PFSK-1 (cell line): ENCODE measurements at regions not wholly inside any gene's neighbourhood (a gene's known extent, or its start where the extent isn't known, plus 50 kb on each side); places are given as distances from the start of the nearest gene placed in this dataset.

ENCODE experiments used
- POLR2AphosphoS5 ChIP-seq: IDR thresholded peaks from 2 replicates; pipeline ENCODE4 v1.6.1; 2012; ENCODE audit warnings: low read depth, mild to moderate bottlenecking, control low read depth, low read length, moderate library complexity
- REST ChIP-seq, 2 experiments: IDR thresholded peaks; 2 replicates each; pipeline versions ENCODE4 v1.6.1 to v1.8.0; 2011 to 2012; ENCODE audit warnings: low read depth in 2 of 2, low read length in 2 of 2, control low read depth in 1 of 2, inconsistent platforms in 1 of 2, mild to moderate bottlenecking in 1 of 2, moderate library complexity in 1 of 2; ENCODE audit not compliant: insufficient read depth in 1 of 2
- SIN3A ChIP-seq: IDR thresholded peaks from 2 replicates; pipeline ENCODE4 v1.6.1; 2012; ENCODE audit warnings: mild to moderate bottlenecking, low read length, moderate library complexity, borderline replicate concordance; ENCODE audit not compliant: insufficient read depth

DNA sequence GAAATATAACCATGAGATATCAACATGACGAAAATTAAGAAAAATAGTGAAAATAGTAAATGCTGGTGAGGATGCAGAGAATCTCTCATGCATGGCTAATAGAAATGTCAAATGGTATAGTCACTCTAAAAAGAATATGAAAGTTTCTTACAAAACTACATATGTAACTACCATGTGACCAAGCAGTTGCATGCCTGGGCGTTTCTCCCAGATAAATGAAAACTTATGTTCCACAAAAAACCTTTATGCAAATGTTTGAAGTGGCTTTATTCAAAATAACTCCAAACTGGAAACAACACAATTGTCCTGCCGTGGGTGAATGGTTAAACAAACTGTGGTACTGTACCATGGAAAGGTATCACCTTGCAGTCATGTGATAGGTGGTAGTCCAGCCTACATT lies 112.4 kb downstream of the HDGFL1 start:
- TF ChIP-seq SIN3A (no peak), REST (IDR thresholded peaks at IDR 0.05; ENCODE audit: insufficient read depth in 1 of 2, low read depth in 2 of 2, low read length in 2 of 2) (no peak), POLR2AphosphoS5 (no peak)
